PC-9 (cell line): ENCODE measurements at regions not wholly inside any gene's neighbourhood (a gene's known extent, or its start where the extent isn't known, plus 50 kb on each side); places are given as distances from the start of the nearest gene placed in this dataset.
A peak's percentile ranks its signal among the peaks of the same experiment; 100 is the strongest.
"Not testable (repeated sequence)": the region's sequence is repeated elsewhere in the genome, so short reads cannot be mapped to it uniquely, and the experiment has no call there.

Experiments
- BruUV-seq: library from RNA; stranded (reverse); fragments of 400-500 nt; replicated peaks from 2 replicates; lab custom pipeline; 2021; lab: Mats Ljungman, UMichigan
- CTCF ChIA-PET: fragments of 300-600 bp; sonication (Branson Sonifier 250); formaldehyde crosslinking; loops from one replicate; lab custom pipeline; 2022; ENCODE audit warnings: antibody characterized with exemption; lab: Charles Lee
- POLR2A ChIA-PET: fragments of 300-600 bp; sonication (Branson Sonifier 250); formaldehyde crosslinking; loops from one replicate; lab custom pipeline; 2022; ENCODE audit warnings: antibody characterized with exemption; ENCODE audit not compliant: unreplicated experiment; lab: Charles Lee
- DNase-seq, 2 experiments: peaks; one replicate each; pipeline versions ENCODE4 v3.0.0 to v3.0.0-alpha.2; 2015 to 2022; ENCODE audit warnings: mixed read lengths in 1 of 2
- H2AFZ ChIP-seq: fragments of 200-600 bp; sonication (generic); 2 replicates; pipeline ENCODE4 v1.8.1; 2017; ENCODE audit warnings: antibody characterized with exemption
- H3F3A ChIP-seq: fragments of 200-600 bp; sonication (generic); 2 replicates; pipeline ENCODE4 v1.8.1; 2017; ENCODE audit warnings: antibody characterized with exemption, mild to moderate bottlenecking, low read depth; ENCODE audit not compliant: insufficient read depth
- H3K27ac ChIP-seq: fragments of 200-600 bp; sonication (generic); 2 replicates; pipeline ENCODE4 v1.6.1; 2016; ENCODE audit warnings: mixed run types
- H3K27me3 ChIP-seq: fragments of 200-600 bp; sonication (generic); 2 replicates; pipeline ENCODE4 v1.6.1; 2016; ENCODE audit warnings: low read depth, mixed run types; ENCODE audit not compliant: insufficient read depth
- H3K36me3 ChIP-seq: fragments of 200-600 bp; sonication (generic); 2 replicates; pipeline ENCODE4 v1.6.1; 2016; ENCODE audit warnings: low read depth, mixed run types
- H3K4me1 ChIP-seq: fragments of 200-600 bp; sonication (generic); replicated peaks from 2 replicates; pipeline ENCODE4 v1.6.1; 2016; ENCODE audit warnings: mixed run types; ENCODE audit not compliant: insufficient read depth
- H3K4me2 ChIP-seq: fragments of 200-600 bp; sonication (generic); 2 replicates; pipeline ENCODE4 v1.6.1; 2017; ENCODE audit warnings: mixed run types
- H3K4me3 ChIP-seq: fragments of 200-600 bp; sonication (generic); 2 replicates; pipeline ENCODE4 v1.6.1; 2016; ENCODE audit warnings: mixed run types
- H3K79me2 ChIP-seq: fragments of 200-600 bp; sonication (generic); 2 replicates; pipeline ENCODE4 v1.6.1; 2017; ENCODE audit warnings: low read depth, mixed run types
- H3K9me2 ChIP-seq: fragments of 200-600 bp; sonication (generic); 2 replicates; pipeline ENCODE4 v1.8.1; 2017; ENCODE audit warnings: mild to moderate bottlenecking; ENCODE audit not compliant: insufficient read depth
- H3K9me3 ChIP-seq: fragments of 200-600 bp; sonication (generic); 2 replicates; pipeline ENCODE4 v1.8.1; 2016; ENCODE audit warnings: low read depth; ENCODE audit not compliant: insufficient read depth
- H4K20me1 ChIP-seq: fragments of 200-600 bp; sonication (generic); 2 replicates; pipeline ENCODE4 v1.8.1; 2017; ENCODE audit not compliant: insufficient read depth
- EZH2 ChIP-seq: fragments of 200-600 bp; sonication (generic); IDR thresholded peaks from 2 replicates; pipeline ENCODE4 v1.8.0; 2017; ENCODE audit warnings: antibody characterized with exemption, low read depth
- intact Hi-C: fragments of 100-400 bp; cut with micrococcal nuclease; formaldehyde crosslinking; loops from one replicate; pipeline ENCODE4 v1.10.0; 2022; ENCODE audit not compliant: unreplicated experiment
- TF ChIP-seq, protein P1 (sequence below): fragments of 200-600 bp; sonication (generic); conservative IDR thresholded peaks from 2 replicates; pipeline ENCODE4 v1.6.1; 2017; ENCODE audit warnings: mixed run types, antibody characterized with exemption, mild to moderate bottlenecking, moderate library complexity

DNA sequence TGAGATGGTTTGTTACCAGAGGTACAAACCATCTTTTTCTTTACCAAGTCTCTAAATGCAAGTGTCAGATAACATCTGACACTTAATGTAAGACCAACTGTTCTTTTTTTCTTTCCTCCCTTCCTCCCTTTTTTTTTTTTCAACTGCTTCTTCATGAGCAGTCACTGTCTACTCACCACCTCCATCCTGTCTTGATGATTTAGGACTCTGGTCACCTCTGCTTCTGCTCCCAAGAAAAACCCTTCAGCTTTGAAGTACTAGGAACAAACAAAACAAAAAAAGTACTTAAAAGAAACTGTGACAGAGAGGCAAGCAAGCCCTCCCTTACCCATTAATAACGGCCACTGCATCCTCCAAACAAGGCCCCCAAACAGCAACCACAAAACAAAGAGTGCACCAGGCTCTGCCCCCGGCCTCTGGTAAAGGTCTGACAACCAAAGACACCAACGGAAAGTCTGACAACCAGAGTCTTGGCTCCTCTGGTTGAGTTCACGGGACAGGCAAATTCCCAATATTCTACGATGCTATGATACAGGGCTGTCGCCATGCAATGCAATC, 141.0 kb downstream of the ARL4C start:
- Histone ChIP-seq H3K79me2 (no peaks in the 10 kb centered on the region), H3K27ac (no peak overlapping the region), H3K27me3 (no peaks in the 10 kb centered on the region), H2AFZ (no peak overlapping the region), H3K4me2 (no peak overlapping the region), H3K4me3 (no peak overlapping the region), H4K20me1 (no peaks in the 10 kb centered on the region), H3K9me2 (no peaks in the 10 kb centered on the region), H3K36me3 (no peaks in the 10 kb centered on the region), H3F3A (peaks cover 13% of the 10 kb centered on the region; the same call in 1 of the 2 replicates), H3K9me3 (0 out of 2 replicates have a peak, but pooled peaks cover 7% of the 10 kb centered on the region), H3K4me1 (peaks cover 9% of the 10 kb centered on the region)
- intact Hi-C loops: no loop called here
- POLR2A ChIA-PET: no interaction called here
- BruUV-seq: no TSS peak
- DNase-seq: no peak
- CTCF ChIA-PET: no interaction called here
- no peak for TF ChIP-seq EZH2
- TF ChIP-seq, protein P1, sequence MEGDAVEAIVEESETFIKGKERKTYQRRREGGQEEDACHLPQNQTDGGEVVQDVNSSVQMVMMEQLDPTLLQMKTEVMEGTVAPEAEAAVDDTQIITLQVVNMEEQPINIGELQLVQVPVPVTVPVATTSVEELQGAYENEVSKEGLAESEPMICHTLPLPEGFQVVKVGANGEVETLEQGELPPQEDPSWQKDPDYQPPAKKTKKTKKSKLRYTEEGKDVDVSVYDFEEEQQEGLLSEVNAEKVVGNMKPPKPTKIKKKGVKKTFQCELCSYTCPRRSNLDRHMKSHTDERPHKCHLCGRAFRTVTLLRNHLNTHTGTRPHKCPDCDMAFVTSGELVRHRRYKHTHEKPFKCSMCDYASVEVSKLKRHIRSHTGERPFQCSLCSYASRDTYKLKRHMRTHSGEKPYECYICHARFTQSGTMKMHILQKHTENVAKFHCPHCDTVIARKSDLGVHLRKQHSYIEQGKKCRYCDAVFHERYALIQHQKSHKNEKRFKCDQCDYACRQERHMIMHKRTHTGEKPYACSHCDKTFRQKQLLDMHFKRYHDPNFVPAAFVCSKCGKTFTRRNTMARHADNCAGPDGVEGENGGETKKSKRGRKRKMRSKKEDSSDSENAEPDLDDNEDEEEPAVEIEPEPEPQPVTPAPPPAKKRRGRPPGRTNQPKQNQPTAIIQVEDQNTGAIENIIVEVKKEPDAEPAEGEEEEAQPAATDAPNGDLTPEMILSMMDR: no peak

GRCh38 chr2:234355021-234355720, 141.7 kb downstream of the ARL4C start:
- Histone ChIP-seq H4K20me1 (no peaks in the 10 kb centered on the region), H3K27ac (no peak overlapping the region), H3F3A (peaks cover 8% of the 10 kb centered on the region; the same call in 1 of the 2 replicates), H3K79me2 (no peaks in the 10 kb centered on the region), H3K4me3 (no peak overlapping the region), H3K9me3 (0 out of 2 replicates have a peak, but pooled peaks cover 7% of the 10 kb centered on the region), H2AFZ (no peak overlapping the region), H3K36me3 (no peaks in the 10 kb centered on the region), H3K4me1 (peaks cover 3% of the 10 kb centered on the region), H3K9me2 (no peaks in the 10 kb centered on the region), H3K27me3 (no peaks in the 10 kb centered on the region), H3K4me2 (no peak overlapping the region)
- POLR2A ChIA-PET: no interaction called here
- no TSS peak for BruUV-seq
- intact Hi-C loops: no loop called here
- TF ChIP-seq EZH2: no peak
- TF ChIP-seq, protein P1: no peak
- DNase-seq: peak in 1 of 2 experiments; percentile 16
- CTCF ChIA-PET: interaction anchor here (0.6 kb wide), 1 partner anchor 17 kb away, joined by 3 read pairs; no protein-coding TSS in a partner anchor

- CTCF ChIA-PET: no interaction called here
- BruUV-seq: no TSS peak
- Histone ChIP-seq H3F3A (no peaks in the 10 kb centered on the region), H3K27ac (no peak overlapping the region), H3K9me3 (0 out of 2 replicates have a peak, but pooled peaks cover 7% of the 10 kb centered on the region), H3K9me2 (no peaks in the 10 kb centered on the region), H3K4me2 (no peak overlapping the region), H4K20me1 (no peaks in the 10 kb centered on the region), H2AFZ (no peak overlapping the region), H3K79me2 (no peaks in the 10 kb centered on the region), H3K4me3 (no peak overlapping the region), H3K36me3 (no peaks in the 10 kb centered on the region), H3K4me1 (no peaks in the 10 kb centered on the region), H3K27me3 (no peaks in the 10 kb centered on the region)
- POLR2A ChIA-PET: no interaction called here
- intact Hi-C loops: no loop called here
- TF ChIP-seq, protein P1: no peak
- no peak for TF ChIP-seq EZH2
- no peak for DNase-seq
These were observed 144.6 kb downstream of the ARL4C start for GRCh38 chr2:234352270-234352669.

DNA sequence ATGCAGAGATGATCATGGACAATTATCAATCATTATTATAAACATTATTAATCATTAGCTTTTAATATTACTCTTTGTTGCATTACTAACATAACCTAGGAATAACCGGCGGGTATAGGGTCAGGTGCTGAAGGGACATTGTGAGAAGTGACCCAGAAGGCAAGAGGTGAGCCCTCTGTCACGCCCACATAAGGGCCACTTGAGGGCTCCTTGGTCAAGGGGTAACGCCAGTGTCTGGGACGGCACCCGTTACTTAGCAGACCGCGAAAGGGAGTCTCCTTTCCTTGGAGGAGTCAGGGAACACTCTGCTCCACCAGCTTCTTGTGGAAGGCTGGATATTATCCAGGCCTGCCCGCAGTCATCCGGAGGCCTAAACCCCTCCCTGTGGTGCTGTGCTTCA, 145.0 kb downstream of the ARL4C start:
- DNase-seq, H3F3A ChIP-seq, BruUV-seq, H3K27me3 ChIP-seq, H3K27ac ChIP-seq, H2AFZ ChIP-seq, H3K4me3 ChIP-seq, H3K79me2 ChIP-seq, H3K4me2 ChIP-seq, H3K36me3 ChIP-seq, H3K9me2 ChIP-seq, H3K4me1 ChIP-seq, intact Hi-C loops, H4K20me1 ChIP-seq, H3K9me3 ChIP-seq, POLR2A ChIA-PET: not testable (repeated sequence)
- CTCF ChIA-PET: interaction anchor here (0.7 kb wide), 1 partner anchor 61 kb away, joined by 6 read pairs; no protein-coding TSS in a partner anchor
